K562 (cell line): ENCODE measurements at regions not wholly inside any gene's neighbourhood (a gene's known extent, or its start where the extent isn't known, plus 50 kb on each side); places are given as distances from the start of the nearest gene placed in this dataset.

Source experiments
- ATAC-seq: fragments of 200-7000 bp; cut with Tn5 transposase; 3 replicates; pipeline ENCODE4 v1.9.1; 2020; ENCODE audit warnings: moderate library complexity
- BruUV-seq: library from RNA; stranded (reverse); fragments of 400-500 nt; replicated peaks from 2 replicates; lab custom pipeline; 2021; lab: Mats Ljungman, UMichigan
- CTCF ChIA-PET: fragments of 300-600 bp; formaldehyde crosslinking; extraction: SDS; loops from one replicate; lab custom pipeline; 2021; ENCODE audit warnings: low intra/inter-chr PET ratio; lab: Yijun Ruan, JAX
- POLR2A ChIA-PET: fragments of 300-600, 350-650 bp; sonication (Branson Sonifier 250); formaldehyde crosslinking; extraction: SDS; loops from one replicate; lab custom pipeline; 2021; ENCODE audit warnings: antibody characterized with exemption, inconsistent platforms; lab: Yijun Ruan, JAX
- DNase-seq, 4 experiments: peaks; one replicate each; pipeline versions ENCODE4 v3.0.0 to v3.0.0-alpha.2; 2011 to 2018; ENCODE audit warnings: low spot score in 3 of 4, mixed read lengths in 3 of 4; ENCODE audit errors: extremely low read depth in 1 of 4
- FAIRE-seq: peaks from 2 replicates; lab custom pipeline; 2011; peaks lifted over from hg19 to GRCh38; lab: Jason Lieb, UNC
- H2AFZ ChIP-seq: 2 replicates; pipeline ENCODE4 v1.6.0; 2011; ENCODE audit warnings: low read depth, low read length, control low read depth, inconsistent platforms
- H3K27ac ChIP-seq: fragments of 200-600 bp; 3 replicates; pipeline ENCODE4 v1.8.0; 2011; ENCODE audit warnings: low read depth, mild to moderate bottlenecking, control low read depth, inconsistent platforms, low read length, moderate library complexity, mixed read lengths; ENCODE audit errors: extremely low read depth
- H3K27me3 ChIP-seq, 2 experiments: fragments of 300-600 bp in 1 of 2; 2 replicates in 1 of 2; 3 replicates in 1 of 2; pipeline versions ENCODE4 v1.6.0 to v1.8.0; 2011; ENCODE audit warnings: inconsistent platforms in 2 of 2, low read length in 2 of 2, mild to moderate bottlenecking in 1 of 2, mixed read lengths in 1 of 2, moderate library complexity in 1 of 2; ENCODE audit not compliant: control insufficient read depth in 2 of 2, insufficient read depth in 2 of 2
- H3K36me3 ChIP-seq: fragments of 300-600 bp; 3 replicates; pipeline ENCODE4 v1.8.0; 2011; ENCODE audit warnings: mild to moderate bottlenecking, low read length, inconsistent platforms; ENCODE audit not compliant: control insufficient read depth, insufficient read depth
- H3K4me1 ChIP-seq, 2 experiments: fragments of 200-600 bp in 1 of 2; replicated peaks in 1 of 2; 2 replicates in 1 of 2; 3 replicates in 1 of 2; pipeline versions ENCODE4 v1.5.1 to v1.8.0; 2011; ENCODE audit warnings: inconsistent platforms in 2 of 2, low read length in 2 of 2, mild to moderate bottlenecking in 1 of 2, mixed read lengths in 1 of 2, moderate library complexity in 1 of 2; ENCODE audit not compliant: control insufficient read depth in 2 of 2, insufficient read depth in 2 of 2
- H3K4me2 ChIP-seq: 2 replicates; pipeline ENCODE4 v1.6.1; 2011; ENCODE audit warnings: low read length, control low read depth, inconsistent platforms, mixed read lengths; ENCODE audit not compliant: insufficient read depth
- H3K4me3 ChIP-seq: fragments of 200-600 bp; sonication (generic), shearing (Covaris generic); 2 replicates; pipeline ENCODE4 v1.5.1; 2016; ENCODE audit warnings: control low read depth, inconsistent platforms
- H3K79me2 ChIP-seq: fragments of 200-600 bp; 3 replicates; pipeline ENCODE4 v1.8.0; 2011; ENCODE audit warnings: low read length, inconsistent platforms; ENCODE audit not compliant: control insufficient read depth, insufficient read depth
- H3K9ac ChIP-seq, 2 experiments: 2 replicates each; pipeline versions ENCODE4 v1.6.0 to v1.6.1; 2011; ENCODE audit warnings: low read depth in 2 of 2, low read length in 2 of 2, control low read depth in 1 of 2, inconsistent platforms in 1 of 2, mild to moderate bottlenecking in 1 of 2, mixed read lengths in 1 of 2; ENCODE audit not compliant: insufficient read depth in 1 of 2
- H3K9me1 ChIP-seq: one replicate; pipeline ENCODE4 v1.6.0; 2011; ENCODE audit warnings: inconsistent platforms, mild to moderate bottlenecking, low read length, moderate library complexity; ENCODE audit not compliant: control insufficient read depth, insufficient read depth
- H3K9me3 ChIP-seq: replicated peaks from 2 replicates; pipeline ENCODE4 v1.5.1; 2011; ENCODE audit warnings: low read depth, low read length, inconsistent platforms; ENCODE audit not compliant: control insufficient read depth, insufficient read depth
- H4K20me1 ChIP-seq: replicated peaks from 2 replicates; pipeline ENCODE4 v1.6.1; 2011; ENCODE audit warnings: low read length, inconsistent platforms, mixed read lengths; ENCODE audit not compliant: control insufficient read depth, insufficient read depth
- DDX20 ChIP-seq: fragments of 450-650 bp; IDR thresholded peaks from 2 replicates; pipeline ENCODE4 v1.6.1; 2016; ENCODE audit warnings: missing genetic modification characterization, low read depth, mild to moderate bottlenecking, missing compliant biosample characterization, moderate library complexity
- KAT7 ChIP-seq: sonication (generic); formaldehyde crosslinking; IDR thresholded peaks from 2 replicates; pipeline ENCODE4 v1.8.0; 2022; ENCODE audit warnings: missing genetic modification reagents, mild to moderate bottlenecking, borderline replicate concordance
- MTA3 ChIP-seq: fragments of 450-650 bp; formaldehyde crosslinking; IDR thresholded peaks from 2 replicates; pipeline ENCODE4 v1.6.1; 2017; ENCODE audit warnings: mild to moderate bottlenecking, borderline replicate concordance
- NCOA6 ChIP-seq: fragments of 450-650 bp; IDR thresholded peaks from 2 replicates; pipeline ENCODE4 v1.6.1; 2017; ENCODE audit warnings: mild to moderate bottlenecking
- ZNF354B ChIP-seq: fragments of 250-450 bp; sonication (Bioruptor Pico); IDR thresholded peaks from 2 replicates; pipeline ENCODE4 v1.4.0; 2020
- WGBS: fragments of 100-300 bp; shearing (Covaris generic); methylation state at CpG from one replicate; pipeline ENCODE4 v1.1.6; 2016; ENCODE audit warnings: low coverage, mixed read lengths; ENCODE audit not compliant: insufficient coverage; ENCODE audit errors: missing lambda C conversion rate; 5-methylcytosine and 5-hydroxymethylcytosine counted together
- in situ Hi-C: fragments of 300-500 bp; cut with MboI; formaldehyde crosslinking; loops from 4 replicates; pipeline ENCODE4 v1.15.0; 2018; ENCODE audit warnings: inconsistent platforms, mixed read lengths
- intact Hi-C: fragments of 100-400 bp; cut with micrococcal nuclease; formaldehyde crosslinking; loops from 2 replicates; pipeline ENCODE4 v1.14.2; 2022
- TF ChIP-seq, protein P1 (sequence below): fragments of 450-650 bp; IDR thresholded peaks from 2 replicates; pipeline ENCODE4 v1.6.1; 2017; ENCODE audit warnings: antibody characterized with exemption, mild to moderate bottlenecking
- TF ChIP-seq, protein P2 (sequence below): sonication (generic); formaldehyde crosslinking; IDR thresholded peaks from 2 replicates; pipeline ENCODE4 v1.8.0; 2022; ENCODE audit warnings: mild to moderate bottlenecking, missing genetic modification reagents

DNA sequence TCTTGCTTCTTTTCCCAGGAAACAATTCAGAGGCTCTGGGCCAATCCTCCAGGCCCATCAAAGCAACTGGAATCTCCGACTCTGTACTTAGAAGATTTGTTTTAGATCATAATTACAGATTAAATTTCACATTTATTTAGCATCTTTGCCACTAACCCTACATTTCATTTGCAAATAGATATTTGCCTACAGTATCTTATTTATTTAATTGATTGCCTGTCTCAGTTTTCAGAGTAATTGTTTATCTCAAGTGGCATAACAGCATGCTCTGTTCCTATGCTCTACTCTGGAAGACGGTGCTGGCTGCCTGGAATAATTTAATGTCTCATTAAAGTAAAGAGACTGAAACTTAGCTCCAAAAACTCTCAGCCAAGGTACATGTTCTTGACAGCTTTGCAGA is 213.4 kb downstream of the HNMT start:
- no peak overlapping the region for H3K9ac ChIP-seq
- H3K9me1 ChIP-seq, result no peaks in the 10 kb centered on the region
- H3K4me1 ChIP-seq, result no peaks in the 10 kb centered on the region
- no peak for ATAC-seq
- H3K9me3 ChIP-seq, result no peaks in the 10 kb centered on the region
- CTCF ChIA-PET, result no interaction called here
- BruUV-seq, result no TSS peak
- intact Hi-C loops, result no loop called here
- no peaks in the 10 kb centered on the region for H3K36me3 ChIP-seq
- H3K79me2 ChIP-seq, result no peaks in the 10 kb centered on the region
- no peak overlapping the region for H3K27ac ChIP-seq
- DNase-seq, result no peak
- WGBS, result 0% methylated on average over 2 of the region's 2 CpGs
- TF ChIP-seq, protein P1, sequence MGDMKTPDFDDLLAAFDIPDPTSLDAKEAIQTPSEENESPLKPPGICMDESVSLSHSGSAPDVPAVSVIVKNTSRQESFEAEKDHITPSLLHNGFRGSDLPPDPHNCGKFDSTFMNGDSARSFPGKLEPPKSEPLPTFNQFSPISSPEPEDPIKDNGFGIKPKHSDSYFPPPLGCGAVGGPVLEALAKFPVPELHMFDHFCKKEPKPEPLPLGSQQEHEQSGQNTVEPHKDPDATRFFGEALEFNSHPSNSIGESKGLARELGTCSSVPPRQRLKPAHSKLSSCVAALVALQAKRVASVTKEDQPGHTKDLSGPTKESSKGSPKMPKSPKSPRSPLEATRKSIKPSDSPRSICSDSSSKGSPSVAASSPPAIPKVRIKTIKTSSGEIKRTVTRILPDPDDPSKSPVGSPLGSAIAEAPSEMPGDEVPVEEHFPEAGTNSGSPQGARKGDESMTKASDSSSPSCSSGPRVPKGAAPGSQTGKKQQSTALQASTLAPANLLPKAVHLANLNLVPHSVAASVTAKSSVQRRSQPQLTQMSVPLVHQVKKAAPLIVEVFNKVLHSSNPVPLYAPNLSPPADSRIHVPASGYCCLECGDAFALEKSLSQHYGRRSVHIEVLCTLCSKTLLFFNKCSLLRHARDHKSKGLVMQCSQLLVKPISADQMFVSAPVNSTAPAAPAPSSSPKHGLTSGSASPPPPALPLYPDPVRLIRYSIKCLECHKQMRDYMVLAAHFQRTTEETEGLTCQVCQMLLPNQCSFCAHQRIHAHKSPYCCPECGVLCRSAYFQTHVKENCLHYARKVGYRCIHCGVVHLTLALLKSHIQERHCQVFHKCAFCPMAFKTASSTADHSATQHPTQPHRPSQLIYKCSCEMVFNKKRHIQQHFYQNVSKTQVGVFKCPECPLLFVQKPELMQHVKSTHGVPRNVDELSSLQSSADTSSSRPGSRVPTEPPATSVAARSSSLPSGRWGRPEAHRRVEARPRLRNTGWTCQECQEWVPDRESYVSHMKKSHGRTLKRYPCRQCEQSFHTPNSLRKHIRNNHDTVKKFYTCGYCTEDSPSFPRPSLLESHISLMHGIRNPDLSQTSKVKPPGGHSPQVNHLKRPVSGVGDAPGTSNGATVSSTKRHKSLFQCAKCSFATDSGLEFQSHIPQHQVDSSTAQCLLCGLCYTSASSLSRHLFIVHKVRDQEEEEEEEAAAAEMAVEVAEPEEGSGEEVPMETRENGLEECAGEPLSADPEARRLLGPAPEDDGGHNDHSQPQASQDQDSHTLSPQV, result no peak
- no peak for TF ChIP-seq KAT7 (CRISPR knock-in tag)
- TF ChIP-seq, protein P2, sequence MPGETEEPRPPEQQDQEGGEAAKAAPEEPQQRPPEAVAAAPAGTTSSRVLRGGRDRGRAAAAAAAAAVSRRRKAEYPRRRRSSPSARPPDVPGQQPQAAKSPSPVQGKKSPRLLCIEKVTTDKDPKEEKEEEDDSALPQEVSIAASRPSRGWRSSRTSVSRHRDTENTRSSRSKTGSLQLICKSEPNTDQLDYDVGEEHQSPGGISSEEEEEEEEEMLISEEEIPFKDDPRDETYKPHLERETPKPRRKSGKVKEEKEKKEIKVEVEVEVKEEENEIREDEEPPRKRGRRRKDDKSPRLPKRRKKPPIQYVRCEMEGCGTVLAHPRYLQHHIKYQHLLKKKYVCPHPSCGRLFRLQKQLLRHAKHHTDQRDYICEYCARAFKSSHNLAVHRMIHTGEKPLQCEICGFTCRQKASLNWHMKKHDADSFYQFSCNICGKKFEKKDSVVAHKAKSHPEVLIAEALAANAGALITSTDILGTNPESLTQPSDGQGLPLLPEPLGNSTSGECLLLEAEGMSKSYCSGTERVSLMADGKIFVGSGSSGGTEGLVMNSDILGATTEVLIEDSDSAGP (CRISPR knock-in tag), result no peak
- no peak for TF ChIP-seq NCOA6
- no peak for TF ChIP-seq DDX20
- TF ChIP-seq ZNF354B (CRISPR knock-in tag), result no peak
- no peak for TF ChIP-seq MTA3
- TF ChIP-seq, all 486 proteins: peak for 0
- Histone ChIP-seq H4K20me1 (no peaks in the 10 kb centered on the region), H3K4me3 (no peak overlapping the region), H3K4me2 (no peak overlapping the region), H3K27me3 (no peaks in the 10 kb centered on the region), H2AFZ (no peak overlapping the region)
- POLR2A ChIA-PET, result no interaction called here
- in situ Hi-C loops, result no loop called here
- FAIRE-seq, result no peak
